H54 (cell line): ENCODE measurements at regions not wholly inside any gene's neighbourhood (a gene's known extent, or its start where the extent isn't known, plus 50 kb on each side); places are given as distances from the start of the nearest gene placed in this dataset.
"Not testable (repeated sequence)": the region's sequence is repeated elsewhere in the genome, so short reads cannot be mapped to it uniquely, and the experiment has no call there.

Experiments
- DNase-seq: peaks from one replicate; pipeline ENCODE4 v3.0.0; 2011; ENCODE audit warnings: low spot score, mixed read lengths; ENCODE audit not compliant: insufficient read length
- FAIRE-seq: peaks from 3 replicates; lab custom pipeline; 2011; peaks lifted over from hg19 to GRCh38; lab: Jason Lieb, UNC
- POLR2A ChIP-seq: IDR thresholded peaks from 2 replicates; pipeline ENCODE4 v1.6.1; 2011; ENCODE audit warnings: low read depth, mild to moderate bottlenecking, low read length

- FAIRE-seq (no peak), DNase-seq (no peak)
- no peak for TF ChIP-seq POLR2A
These were observed 211.6 kb downstream of the ANKRD30B start for GRCh38 chr18:14959550-14959949.

- no peak for FAIRE-seq
- TF ChIP-seq POLR2A: no peak
- DNase-seq: no peak
These were observed 214.0 kb downstream of the ANKRD30B start for GRCh38 chr18:14961991-14962390.

GRCh38 chr18:14962626-14963025 lies 214.7 kb downstream of the ANKRD30B start:
- FAIRE-seq: no peak
- no peak for TF ChIP-seq POLR2A
- no peak for DNase-seq

- no peak for TF ChIP-seq POLR2A
- DNase-seq (no peak), FAIRE-seq (no peak)
These were observed 215.3 kb downstream of the ANKRD30B start for GRCh38 chr18:14963246-14963645.

- DNase-seq: no peak
- FAIRE-seq: no peak
- TF ChIP-seq POLR2A: no peak
These were observed 216.0 kb downstream of the ANKRD30B start for GRCh38 chr18:14964002-14964401.

- no peak for TF ChIP-seq POLR2A
- FAIRE-seq (no peak), DNase-seq (no peak)
These were observed 216.4 kb downstream of the ANKRD30B start for GRCh38 chr18:14964406-14964805.

GRCh38 chr18:14964976-14965375 lies 217.0 kb downstream of the ANKRD30B start:
- DNase-seq, FAIRE-seq: not testable (repeated sequence)

- FAIRE-seq: no peak
- no peak for TF ChIP-seq POLR2A
- DNase-seq: no peak
These were observed 217.6 kb downstream of the ANKRD30B start for GRCh38 chr18:14965553-14965952.

- DNase-seq, FAIRE-seq: not testable (repeated sequence)
These were observed 219.3 kb downstream of the ANKRD30B start for GRCh38 chr18:14967246-14967645.

GRCh38 chr18:14969500-14969899 lies 221.5 kb downstream of the ANKRD30B start:
- no peak for FAIRE-seq
- TF ChIP-seq POLR2A: no peak
- no peak for DNase-seq

- no peak for TF ChIP-seq POLR2A
- DNase-seq (peak; percentile 27), FAIRE-seq (no peak)
These were observed 222.1 kb downstream of the ANKRD30B start for GRCh38 chr18:14970027-14970426.

GRCh38 chr18:14971461-14972185 lies 223.7 kb downstream of the ANKRD30B start:
- DNase-seq (no peak), FAIRE-seq (no peak)
- no peak; the same call in 1 of the 2 replicates for TF ChIP-seq POLR2A

GRCh38 chr18:14973421-14973820 lies 225.4 kb downstream of the ANKRD30B start:
- not testable (repeated sequence) for FAIRE-seq

GRCh38 chr18:14974088-14974487 lies 226.1 kb downstream of the ANKRD30B start:
- FAIRE-seq: no peak
- no peak for DNase-seq

More at GRCh38 chr18:14973421-14973820, 225.4 kb downstream of the ANKRD30B start:
- not testable (repeated sequence) for DNase-seq

GRCh38 chr18:14974576-14974975 lies 226.6 kb downstream of the ANKRD30B start:
- 0 out of 2 replicates have a peak, but pooled peaks have one; percentile 10 for TF ChIP-seq POLR2A
- FAIRE-seq: no peak
- no peak for DNase-seq

More at GRCh38 chr18:14974088-14974487, 226.1 kb downstream of the ANKRD30B start:
- no peak for TF ChIP-seq POLR2A
